Ovary (tissue), 3 donors: ENCODE measurements at regions not wholly inside any gene's neighbourhood (a gene's known extent, or its start where the extent isn't known, plus 50 kb on each side); places are given as distances from the start of the nearest gene placed in this dataset.

Experiments
- CTCF ChIP-seq, 3 donors: fragments of 450-650 bp in 2 of 3; fragments of 200-600 bp in 1 of 3; IDR thresholded peaks; one replicate each; pipeline versions ENCODE4 v1.5.1 to v1.8.0; 2016 to 2022; ENCODE audit warnings: antibody characterized with exemption in 3 of 3, mild to moderate bottlenecking in 1 of 3
- EP300 ChIP-seq: sonication (generic); formaldehyde crosslinking; IDR thresholded peaks from one replicate; pipeline ENCODE4 v1.6.1; 2017; ENCODE audit warnings: antibody characterized with exemption
- POLR2A ChIP-seq: fragments of 450-650 bp; IDR thresholded peaks from one replicate; pipeline ENCODE4 v1.6.1; 2017; ENCODE audit warnings: antibody characterized with exemption, mild to moderate bottlenecking, moderate library complexity
- donor health status: DM: no; HTN: no; CAD: no.

GRCh38 chr18:78399992-78400503, 579.6 kb upstream of the SALL3 start:
- TF ChIP-seq CTCF (IDR thresholded peaks at IDR 0.05) (no peak), POLR2A (no peak), EP300 (no peak)
